ENCODE measurements at regions not wholly inside any gene's neighbourhood (a gene's known extent, or its start where the extent isn't known, plus 50 kb on each side); places are given as distances from the start of the nearest gene placed in this dataset.

DNA sequence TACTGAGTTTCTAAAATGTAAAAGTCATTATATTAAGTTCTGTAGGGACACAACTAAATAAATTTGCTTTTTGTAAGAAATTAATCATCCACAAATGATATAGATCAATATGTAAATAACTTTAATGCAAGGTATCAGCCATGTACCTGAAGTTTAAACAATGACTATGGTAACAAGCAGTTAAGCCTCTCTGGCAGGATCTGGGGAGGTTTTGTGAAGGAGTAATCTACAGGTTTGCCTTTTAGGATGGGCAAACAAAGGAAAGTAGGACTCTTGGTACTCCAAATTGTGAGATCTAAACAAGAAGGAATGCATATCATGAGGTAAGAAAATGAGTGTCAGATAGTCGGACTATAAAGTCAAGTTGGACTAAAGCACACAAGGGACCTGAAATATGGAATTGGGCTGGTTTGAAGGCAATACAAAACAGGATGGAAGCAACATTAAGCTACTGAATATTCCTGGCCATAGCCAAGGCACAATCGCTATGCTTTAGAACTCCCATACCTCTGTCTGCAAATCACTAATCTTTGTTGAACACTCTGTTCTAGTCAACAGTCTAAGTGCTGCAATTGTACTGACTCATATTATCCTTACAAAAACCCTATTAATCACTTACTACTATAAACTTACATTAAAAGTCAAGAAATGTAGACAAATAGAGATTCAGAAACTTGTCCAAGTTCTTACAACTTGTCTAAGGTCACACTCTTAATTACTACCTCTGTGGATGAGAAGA, 412.8 kb downstream of the DIPK2A start:
- TF ChIP-seq CTCF (IDR thresholded peaks at IDR 0.05; ENCODE audit: low read depth, low read length, poor library complexity, severe bottlenecking) = no peak
- TF ChIP-seq EZH2phosphoT487 (IDR thresholded peaks at IDR 0.05; ENCODE audit: borderline replicate concordance, low read length) = no peak

All from DOHH2 (cell line).